OCI-LY7 (cell line): ENCODE measurements at regions not wholly inside any gene's neighbourhood (a gene's known extent, or its start where the extent isn't known, plus 50 kb on each side); places are given as distances from the start of the nearest gene placed in this dataset.

Experiments used
- EZH2phosphoT487 ChIP-seq: fragments of 200-600 bp; sonication (generic); IDR thresholded peaks from 2 replicates; pipeline ENCODE4 v1.6.1; 2018; ENCODE audit warnings: low read depth, borderline replicate concordance, mild to moderate bottlenecking, mixed run types, antibody characterized with exemption, low read length, moderate library complexity, mixed read lengths
- TF ChIP-seq, protein P1 (sequence below): fragments of 200-600 bp; sonication (generic); conservative IDR thresholded peaks from 2 replicates; pipeline ENCODE4 v1.5.1; 2014; ENCODE audit warnings: mild to moderate bottlenecking, antibody characterized with exemption, low read length, moderate library complexity, mixed read lengths

DNA sequence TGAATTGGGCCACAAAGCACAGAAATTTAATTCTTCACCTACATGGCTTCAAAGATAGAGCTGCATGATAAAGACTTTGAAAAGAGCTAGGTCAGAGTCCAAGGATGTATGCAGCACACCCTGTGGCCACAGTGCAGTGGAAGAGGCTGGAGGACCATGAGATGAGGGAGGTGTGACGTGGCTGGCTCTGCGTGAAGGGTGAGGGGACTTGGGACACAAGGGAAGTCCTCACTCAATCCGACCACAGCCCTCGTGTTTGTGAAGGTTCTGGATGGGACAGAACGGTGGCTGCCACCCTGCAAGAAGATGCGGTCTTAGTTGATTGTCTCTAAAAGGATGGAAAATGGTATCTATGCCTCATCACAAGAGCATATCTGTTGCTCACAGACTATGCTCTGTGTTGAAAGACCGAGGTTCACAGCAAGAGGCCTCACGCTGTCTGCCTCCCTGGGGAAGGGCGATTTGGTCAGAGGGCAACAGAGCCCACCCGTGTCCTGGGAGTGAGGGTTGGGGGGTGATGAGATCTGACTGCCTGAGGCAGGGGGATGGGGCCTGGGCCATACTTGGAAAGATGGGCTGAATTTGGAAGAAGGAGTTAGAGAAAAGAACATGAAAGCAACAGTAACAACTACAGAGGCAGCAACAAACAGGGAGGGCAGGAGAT, 174.4 kb upstream of the SHH start:
- no peak for TF ChIP-seq EZH2phosphoT487
- TF ChIP-seq, protein P1, sequence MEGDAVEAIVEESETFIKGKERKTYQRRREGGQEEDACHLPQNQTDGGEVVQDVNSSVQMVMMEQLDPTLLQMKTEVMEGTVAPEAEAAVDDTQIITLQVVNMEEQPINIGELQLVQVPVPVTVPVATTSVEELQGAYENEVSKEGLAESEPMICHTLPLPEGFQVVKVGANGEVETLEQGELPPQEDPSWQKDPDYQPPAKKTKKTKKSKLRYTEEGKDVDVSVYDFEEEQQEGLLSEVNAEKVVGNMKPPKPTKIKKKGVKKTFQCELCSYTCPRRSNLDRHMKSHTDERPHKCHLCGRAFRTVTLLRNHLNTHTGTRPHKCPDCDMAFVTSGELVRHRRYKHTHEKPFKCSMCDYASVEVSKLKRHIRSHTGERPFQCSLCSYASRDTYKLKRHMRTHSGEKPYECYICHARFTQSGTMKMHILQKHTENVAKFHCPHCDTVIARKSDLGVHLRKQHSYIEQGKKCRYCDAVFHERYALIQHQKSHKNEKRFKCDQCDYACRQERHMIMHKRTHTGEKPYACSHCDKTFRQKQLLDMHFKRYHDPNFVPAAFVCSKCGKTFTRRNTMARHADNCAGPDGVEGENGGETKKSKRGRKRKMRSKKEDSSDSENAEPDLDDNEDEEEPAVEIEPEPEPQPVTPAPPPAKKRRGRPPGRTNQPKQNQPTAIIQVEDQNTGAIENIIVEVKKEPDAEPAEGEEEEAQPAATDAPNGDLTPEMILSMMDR: no peak
